ENCODE measurements at regions not wholly inside any gene's neighbourhood (a gene's known extent, or its start where the extent isn't known, plus 50 kb on each side); places are given as distances from the start of the nearest gene placed in this dataset.

- TF ChIP-seq CHD7 (IDR thresholded peaks at IDR 0.05; ENCODE audit: insufficient replicate concordance, low read length): no peak
- no peak for TF ChIP-seq JUND (IDR thresholded peaks at IDR 0.05; ENCODE audit: low read length)
- no peak for TF ChIP-seq USF2 (IDR thresholded peaks at IDR 0.05; ENCODE audit: low read length)
- no peak for TF ChIP-seq RXRA (IDR thresholded peaks at IDR 0.05; ENCODE audit: insufficient read depth, low read depth, low read length)
- TF ChIP-seq NRF1 (IDR thresholded peaks at IDR 0.05; ENCODE audit: low read depth, low read length): no peak
- TF ChIP-seq TBP (IDR thresholded peaks at IDR 0.05; ENCODE audit: low read depth, low read length): no peak
- TF ChIP-seq KDM5A (IDR thresholded peaks at IDR 0.05; ENCODE audit: low read length): no peak
- TF ChIP-seq RAD21 (IDR thresholded peaks at IDR 0.05 in 1 of 2, conservative IDR thresholded peaks at IDR 0.05 in 1 of 2; ENCODE audit: low read depth in 2 of 2, low read length in 2 of 2): no peak
- no peak for TF ChIP-seq KDM1A (IDR thresholded peaks at IDR 0.05; ENCODE audit: borderline replicate concordance, low read length)
- TF ChIP-seq RBBP5 (IDR thresholded peaks at IDR 0.05; ENCODE audit: borderline replicate concordance, low read depth, low read length): no peak
These were observed 130.6 kb upstream of the VSTM2B start (continued) for GRCh38 chr19:29395111-29395733.
